Nucleus accumbens (tissue), 56 donors: ENCODE measurements at regions not wholly inside any gene's neighbourhood (a gene's known extent, or its start where the extent isn't known, plus 50 kb on each side); places are given as distances from the start of the nearest gene placed in this dataset.

ENCODE experiments used
- DNase-seq, 56 donors: peaks; one replicate each; lab custom pipeline; 2025; lab: John Stamatoyannopoulos, UW

DNA sequence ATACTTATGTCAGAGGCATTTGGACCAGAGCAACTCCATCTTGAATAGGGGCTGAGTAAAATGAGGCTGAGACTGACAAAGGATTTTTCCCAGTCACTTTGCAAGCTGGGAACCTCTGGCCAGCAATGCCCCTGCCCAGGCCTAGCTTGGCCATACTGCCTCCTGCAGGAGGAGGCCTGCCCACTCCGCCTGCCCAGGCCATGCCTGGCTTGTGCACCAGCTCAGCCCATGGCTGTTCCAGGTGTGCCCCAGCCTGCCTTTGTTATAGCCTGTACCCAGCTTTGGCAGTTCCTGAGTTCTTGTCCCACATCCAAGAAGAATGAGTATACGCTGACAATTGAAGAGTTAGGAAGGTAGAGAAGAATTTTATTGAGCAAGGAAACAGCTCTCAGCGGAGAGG is 176.1 kb downstream of the AASDH start:
- DNase-seq = no peak

DNA sequence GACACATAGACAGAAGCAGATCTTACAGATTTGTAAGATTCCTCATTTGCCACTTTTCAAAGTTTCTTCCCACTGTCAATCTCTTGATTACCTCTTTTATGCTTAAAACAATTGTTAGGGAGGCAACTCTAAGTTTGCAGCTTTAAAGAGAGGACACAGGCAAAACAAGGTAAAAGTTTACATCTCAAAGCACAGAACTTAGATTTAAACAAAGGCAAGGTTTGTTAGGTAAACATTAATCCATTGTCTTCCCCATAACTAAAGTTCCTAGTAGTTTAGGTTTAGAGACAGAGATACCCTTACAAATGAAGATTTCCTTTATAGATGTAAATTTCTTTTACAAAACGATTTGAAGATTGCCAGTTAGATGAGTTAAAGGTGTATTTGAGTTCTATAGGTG is 176.9 kb downstream of the AASDH start:
- DNase-seq = no peak

DNA sequence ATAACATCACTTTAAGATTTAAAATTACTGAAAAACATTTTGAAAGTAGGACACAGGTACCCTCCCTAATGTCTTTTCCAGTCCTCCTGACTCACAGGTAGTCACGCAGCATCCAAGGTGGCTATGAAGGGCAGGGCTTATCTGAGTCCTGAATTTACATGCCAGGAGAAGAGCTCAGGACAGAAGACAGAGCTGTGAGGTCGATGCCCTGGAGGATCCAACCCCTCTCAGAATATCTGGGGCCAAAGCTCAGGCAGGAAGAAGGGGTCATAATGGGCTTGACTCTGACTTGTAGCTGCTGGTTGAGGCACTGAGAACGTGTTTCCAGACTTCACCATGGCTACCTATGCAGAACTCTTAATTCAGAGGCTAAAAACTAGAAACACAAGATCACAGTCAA is 177.5 kb downstream of the AASDH start:
- DNase-seq = no peak

DNA sequence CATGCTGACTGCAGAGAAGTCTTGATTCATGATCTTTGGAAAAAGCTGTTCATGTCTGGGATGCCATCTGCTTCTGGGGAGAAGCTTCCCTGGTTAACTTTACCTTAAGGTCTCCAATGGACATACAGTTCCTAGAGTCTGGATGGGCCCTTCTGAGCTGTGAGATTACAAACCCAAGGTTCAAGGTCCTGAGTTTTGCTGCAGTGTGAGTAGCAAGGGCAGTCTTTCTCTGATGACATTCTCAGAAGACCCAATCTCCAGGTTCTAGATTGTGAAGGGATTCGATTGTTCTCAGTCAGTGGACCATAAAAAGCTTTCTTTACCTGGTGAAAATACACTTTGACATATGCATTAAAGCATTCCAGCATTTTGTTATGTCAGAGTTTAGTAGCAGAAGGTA is 179.2 kb downstream of the AASDH start:
- no peak for DNase-seq

DNA sequence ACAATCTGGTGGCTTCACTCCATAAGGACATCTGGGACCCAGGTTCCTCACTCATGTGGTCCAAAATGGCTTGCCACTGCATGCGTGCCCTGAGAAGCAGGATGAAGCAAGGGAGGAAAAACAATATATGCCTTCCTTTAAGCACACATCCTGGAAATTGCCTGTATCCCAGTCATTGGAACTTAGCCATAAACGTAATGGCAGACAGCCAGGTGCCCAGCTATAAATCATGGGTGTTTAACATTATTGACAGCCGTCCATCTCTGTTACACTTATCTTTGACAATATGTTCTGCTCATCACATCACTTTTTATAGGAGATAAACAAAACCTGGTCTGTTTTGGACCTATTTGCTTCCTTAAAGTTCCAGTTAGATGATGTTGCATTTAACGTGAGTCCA is 181.0 kb downstream of the AASDH start:
- no peak for DNase-seq

DNA sequence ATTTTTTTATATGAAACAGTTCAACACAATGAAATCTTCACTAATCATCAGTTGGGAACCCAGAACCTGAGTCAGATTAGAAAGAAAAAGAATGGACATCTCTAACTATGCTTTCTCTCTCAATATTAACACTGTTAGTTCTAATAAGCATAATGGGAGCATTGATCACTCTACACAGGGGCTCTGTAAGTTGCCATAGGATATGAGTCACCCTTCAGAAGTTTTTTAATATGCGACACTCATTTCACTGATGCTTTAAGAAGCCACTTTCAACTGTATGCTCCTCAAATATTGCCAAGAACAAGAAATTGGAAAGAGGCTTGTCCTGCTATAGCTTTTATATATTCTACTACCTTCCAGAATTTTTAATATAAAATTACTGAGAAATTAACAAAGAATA is 187.0 kb downstream of the AASDH start:
- DNase-seq = no peak

DNA sequence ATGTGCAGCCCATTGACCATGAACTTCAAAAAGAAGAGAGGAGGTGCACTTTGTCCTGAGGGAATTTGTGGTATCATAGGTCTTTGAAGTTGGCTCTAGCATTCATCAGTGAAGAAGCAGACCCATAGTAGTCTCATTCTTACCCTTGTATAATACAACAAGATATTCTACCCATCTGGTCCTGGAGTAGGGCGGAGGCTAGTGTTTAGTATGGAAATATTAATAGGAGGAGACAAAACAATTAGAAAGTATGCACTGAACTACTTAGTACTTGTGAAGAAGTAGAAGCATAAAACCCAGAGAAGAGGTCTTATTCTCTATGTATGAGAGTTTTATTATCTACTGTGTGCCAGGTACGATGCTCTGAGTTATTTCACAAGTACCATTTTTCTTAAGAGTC is 189.0 kb downstream of the AASDH start:
- DNase-seq = no peak

DNA sequence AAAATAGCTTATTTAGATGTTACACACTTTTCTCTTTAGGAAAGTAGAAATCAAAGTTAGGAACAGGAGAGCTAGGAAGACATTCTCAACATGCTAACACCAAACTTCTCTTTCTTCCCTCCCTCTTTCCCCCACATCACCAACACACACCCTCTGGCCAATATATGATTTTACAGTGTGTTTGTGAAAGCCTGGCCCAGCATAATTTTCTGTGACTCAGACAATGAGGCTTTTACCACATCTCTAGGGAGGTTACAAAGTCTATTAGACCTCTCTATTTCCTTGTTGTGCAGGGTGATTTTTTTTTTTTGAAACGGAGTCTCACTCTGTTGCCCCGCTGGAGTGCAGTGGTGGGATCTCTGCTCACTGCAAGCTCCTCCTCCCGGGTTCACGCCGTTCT is 189.9 kb downstream of the AASDH start:
- no peak for DNase-seq

DNA sequence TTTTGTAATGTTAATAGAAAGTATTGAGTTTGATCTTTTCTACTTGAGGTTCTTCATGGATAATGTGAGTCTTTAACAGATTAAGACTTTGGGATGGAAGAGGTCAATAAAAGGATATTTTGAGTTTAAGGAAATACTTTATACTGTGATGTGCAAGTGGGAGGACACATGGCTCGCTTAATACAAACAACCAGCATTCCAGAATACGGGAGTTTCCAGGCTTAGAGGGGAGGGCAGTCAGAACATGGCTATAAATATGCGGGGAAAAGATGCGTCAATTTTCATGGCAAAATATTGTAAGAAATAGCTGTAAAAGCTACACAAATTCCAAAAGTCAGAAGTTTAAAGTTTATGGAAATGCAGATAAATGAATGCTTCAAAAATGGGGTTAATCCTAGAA is 192.3 kb downstream of the AASDH start:
- DNase-seq = no peak

DNA sequence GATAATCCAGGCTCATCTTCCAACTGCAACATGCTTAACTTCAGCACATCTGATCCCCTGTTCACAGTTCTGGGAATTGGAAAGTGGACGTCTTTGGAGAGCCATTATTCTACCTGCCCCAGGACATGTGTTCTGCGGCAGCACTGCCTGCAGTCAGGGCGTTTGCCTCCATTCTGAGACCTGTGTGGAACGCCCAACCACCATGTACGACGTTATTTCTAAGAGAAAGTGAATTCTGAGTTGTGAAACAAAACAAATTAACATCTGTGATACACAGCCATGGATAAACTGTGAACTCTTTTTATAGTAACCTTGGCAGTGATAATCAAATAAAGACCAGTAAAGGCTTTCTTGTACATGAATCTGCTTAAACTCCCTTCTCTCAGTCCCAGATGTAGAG is 195.8 kb downstream of the AASDH start:
- DNase-seq = no peak

DNA sequence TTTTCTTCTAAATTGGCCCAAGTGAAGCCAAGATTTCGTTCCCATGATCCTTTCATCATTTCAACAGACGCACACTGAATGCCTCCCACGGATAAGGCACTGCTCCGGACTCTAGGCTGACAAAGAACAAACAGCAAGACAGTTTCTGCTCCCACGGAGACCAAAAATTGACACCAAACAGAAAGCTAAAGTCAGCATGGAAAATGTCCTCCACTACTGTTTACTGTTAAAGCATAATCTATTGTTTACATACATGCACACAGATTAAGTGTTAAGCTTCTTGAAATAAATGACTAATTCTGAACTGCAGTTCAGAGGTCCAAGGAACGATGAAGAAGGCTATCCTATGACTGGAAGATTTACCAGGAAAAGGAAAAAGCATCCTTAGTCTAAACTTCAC is 199.6 kb downstream of the AASDH start:
- DNase-seq = no peak

DNA sequence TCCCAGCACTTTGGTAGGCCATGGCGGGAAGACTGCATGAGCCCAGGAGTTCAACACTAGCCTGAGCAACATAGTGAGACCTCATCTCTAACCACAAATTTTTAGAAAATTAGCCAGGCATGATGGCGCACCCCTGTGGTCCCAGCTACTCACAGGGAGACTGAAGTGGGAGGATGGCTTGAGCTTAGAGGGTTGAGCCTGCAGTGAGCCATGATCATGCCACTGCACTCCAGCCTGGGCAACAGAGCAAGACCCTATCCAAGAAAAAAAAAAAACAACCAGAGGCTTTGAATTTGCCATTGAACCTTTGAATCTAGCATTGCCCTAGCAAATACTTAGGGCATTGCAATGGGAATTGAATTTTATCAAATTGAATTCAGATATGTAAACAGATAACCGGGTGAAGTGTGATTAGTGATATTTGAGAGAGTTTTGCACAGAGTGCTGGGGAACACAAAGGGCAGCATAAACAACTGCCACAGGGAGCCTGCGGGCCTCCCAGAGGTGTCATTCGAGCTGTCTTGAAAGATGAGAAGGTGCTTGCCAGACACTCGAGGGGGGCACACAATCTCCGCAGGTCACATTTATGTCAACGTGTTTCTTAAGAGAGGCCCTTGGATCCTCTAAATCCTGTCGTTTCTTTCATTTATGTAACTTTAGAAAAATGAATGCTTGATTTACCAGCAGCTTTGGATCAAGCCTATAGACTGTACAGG is 200.3 kb downstream of the AASDH start:
- DNase-seq = no peak

DNA sequence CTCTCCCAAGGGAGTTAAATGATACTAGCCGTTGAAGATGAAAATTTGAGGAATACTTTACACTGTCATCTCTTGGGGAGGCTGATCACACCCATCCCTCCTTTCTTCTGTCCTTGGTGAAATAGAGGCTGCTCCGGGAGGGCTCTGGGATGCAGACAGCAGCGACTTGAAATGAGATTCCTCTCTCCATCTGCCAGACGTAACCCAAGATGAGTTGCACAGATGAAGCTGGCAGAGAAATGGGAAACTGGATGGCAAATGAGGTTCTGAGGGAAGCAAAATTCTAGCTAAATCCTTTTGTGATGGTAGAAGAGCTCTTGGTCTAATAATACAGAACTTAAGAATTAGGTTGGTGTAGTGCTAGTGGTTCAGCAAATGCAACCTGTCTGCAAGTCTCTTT is 201.4 kb downstream of the AASDH start:
- no peak for DNase-seq

DNA sequence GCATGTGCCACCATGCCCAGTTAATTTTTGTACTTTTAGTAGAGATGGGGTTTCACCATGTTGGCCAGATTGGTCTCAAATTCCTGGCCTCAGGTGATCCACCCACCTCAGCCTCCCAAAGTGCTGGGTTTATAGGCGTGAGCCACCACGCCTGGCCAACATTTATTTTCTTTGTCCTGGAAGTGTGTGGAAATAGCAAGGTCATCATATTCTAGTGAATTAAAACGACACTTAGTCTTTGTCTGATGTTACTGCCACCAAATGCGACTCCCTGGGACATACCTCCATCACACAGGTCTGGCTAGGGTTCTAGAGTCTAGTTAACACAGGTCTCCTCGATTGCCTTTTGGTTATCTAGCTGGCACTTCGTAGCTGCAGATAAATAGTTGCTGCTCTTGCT is 203.1 kb downstream of the AASDH start:
- DNase-seq = no peak

DNA sequence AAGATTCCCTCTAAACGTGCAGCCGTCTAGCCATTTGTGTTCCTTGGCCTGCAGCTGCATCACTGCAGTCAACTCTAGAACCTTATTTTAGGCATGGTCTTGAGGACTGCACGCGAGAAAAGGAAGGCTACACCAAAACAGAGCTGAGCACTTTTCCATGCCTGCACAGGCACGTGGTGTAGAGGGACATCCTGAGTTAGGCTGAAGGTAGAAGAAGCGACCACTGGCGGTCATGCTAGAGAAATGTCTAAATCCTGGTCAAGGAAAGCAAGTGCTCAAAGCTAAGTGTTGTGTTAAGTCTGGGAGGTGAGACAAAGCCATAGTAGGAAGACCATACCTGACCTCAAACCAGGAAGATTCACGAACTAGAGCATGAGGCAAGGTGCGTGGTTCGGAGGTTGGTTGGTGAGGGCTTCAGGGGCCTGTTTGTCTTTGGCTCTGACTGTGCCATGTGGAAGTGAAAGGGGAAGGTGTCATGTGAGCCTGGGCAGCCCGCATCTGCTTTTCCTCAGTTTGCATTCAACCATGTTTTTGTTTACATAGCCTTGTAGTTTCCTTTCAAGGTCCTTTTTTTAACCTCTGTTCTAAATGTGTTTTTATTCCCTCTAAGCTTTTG is 203.8 kb downstream of the AASDH start:
- peak in 6 of 56 donors; percentile 0 to 14 (median 6) for DNase-seq

DNA sequence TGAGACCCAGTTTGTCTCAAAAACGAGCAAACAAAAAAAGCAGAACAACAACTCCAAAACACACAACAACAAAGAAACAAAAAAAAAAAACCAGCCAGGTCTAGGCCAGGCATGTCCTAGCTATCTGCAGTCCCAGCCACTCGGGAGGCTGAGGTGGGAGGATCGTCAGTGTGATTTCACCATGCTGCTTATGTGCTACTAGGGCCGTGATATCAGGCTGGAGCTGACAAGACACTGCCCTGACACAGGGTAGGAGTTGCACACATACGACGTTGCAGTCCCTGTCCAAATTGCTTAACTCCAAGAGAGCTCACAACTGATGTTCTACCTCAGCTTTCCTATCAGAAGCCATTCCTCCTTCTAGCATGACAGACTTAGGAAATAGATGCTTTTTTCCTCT is 204.9 kb downstream of the AASDH start:
- DNase-seq = no peak

DNA sequence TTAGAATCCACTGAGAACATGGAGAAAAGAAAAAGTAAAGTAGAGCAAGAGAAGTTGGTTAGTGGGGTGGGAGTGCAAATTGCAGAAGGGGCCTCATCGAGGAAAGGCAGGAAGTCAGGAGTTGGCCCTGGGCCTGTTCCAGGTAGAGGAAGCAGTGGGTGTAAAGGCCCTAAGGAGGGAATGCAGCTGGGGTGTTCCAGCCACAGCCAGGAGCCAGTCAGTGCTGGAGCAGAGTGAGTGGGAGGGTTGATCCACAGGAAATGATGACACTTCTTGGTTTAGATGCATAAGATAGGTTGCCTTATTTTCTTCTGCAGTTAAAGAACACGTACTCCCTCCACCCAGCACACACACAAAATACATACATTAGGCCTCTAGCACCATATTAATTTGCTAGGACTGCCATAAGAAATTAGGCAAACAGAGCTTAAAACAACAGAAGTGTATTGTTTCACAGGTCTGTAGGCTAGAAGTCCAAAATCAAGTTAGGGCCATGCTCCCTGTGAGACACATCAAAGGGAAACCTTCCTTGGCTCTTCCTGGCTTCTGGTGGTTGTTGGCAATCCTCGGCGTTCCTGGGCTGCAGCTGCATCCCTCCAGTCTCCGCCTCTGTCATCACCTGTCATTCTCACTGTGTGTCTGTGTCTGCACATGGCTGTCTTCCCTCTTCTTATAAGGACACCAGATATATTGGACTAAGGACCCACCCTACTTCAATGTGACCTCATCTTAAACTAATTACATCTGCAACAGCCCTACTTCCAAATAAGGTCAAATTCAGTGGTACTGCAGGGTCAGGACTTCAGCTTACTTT is 205.9 kb downstream of the AASDH start:
- no peak for DNase-seq

DNA sequence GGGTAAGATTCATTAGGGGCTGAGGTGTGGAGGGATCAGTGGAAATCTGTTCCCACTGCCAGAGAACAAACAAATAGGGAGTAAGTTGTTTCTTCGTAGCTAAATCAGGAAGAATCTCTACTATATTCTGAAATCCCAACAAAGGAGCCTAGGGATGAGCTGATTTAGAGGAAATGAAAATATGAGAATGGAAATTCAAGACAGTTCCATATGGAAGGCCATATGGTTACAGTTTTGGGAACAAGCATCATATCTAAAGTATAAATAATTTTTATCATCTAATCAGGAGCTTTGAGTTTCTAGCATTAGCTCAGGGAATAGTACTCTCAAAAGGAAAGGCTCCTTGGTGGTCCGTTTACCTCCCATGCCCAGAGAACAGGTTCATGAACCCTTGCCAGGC is 218.2 kb downstream of the AASDH start:
- DNase-seq = no peak

DNA sequence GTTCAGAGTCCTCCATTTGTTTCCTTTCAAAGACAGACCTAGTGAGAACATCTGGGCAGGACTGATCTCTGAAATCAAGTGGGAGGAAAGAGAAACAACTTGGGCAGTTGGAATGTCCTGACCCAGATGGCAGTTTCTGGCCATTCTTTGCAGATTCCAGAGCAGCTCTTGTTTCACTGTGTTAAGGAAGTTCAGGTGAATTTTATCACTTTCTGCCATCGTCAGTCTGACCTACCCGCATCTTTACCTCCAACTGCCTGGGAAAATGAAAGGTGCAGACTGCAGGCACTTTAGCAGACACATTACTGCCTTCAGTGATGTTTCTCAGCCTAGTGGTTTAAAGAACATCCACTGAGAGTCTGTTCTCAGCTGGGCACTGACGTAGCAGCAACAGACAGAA is 216.2 kb downstream of the CEP135 start:
- no peak for DNase-seq

DNA sequence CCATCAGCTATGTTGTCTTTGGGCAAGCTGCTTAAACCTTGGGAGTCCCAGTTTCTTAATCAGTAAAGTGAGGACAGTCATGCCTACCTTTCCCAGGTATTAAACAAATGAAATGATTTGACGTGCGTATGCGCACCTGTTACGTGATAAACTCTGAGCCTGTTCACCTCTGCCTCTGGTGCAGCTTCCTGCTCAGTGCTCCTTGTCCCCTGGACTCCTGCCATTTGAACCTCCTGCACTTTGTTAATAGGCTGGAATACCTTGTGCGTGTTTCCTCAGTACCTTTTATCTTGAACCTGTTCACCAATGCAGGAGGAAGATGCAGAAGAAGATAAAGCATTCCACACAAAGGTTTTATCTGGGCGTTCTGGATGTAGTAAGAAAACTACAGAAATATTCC is 211.9 kb downstream of the CEP135 start:
- DNase-seq = no peak

DNA sequence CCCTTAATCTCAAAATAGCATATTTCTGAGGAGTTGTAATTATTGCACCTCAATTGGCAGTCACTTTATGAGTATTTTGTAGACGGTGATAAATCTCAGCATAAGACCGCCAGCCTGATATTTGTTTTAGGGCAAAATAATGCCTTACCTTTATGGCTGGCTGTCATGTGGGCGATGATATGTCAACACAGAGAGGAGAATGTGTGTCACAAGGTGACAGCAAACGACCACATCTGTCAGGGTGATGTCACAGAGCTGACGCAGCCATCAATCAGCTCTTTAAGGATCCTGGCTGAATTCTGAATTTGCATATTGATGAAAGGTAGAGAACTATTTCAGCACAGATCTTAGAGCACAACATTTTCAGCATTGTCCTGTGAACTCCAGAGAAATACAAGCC is 209.7 kb downstream of the CEP135 start:
- no peak for DNase-seq

DNA sequence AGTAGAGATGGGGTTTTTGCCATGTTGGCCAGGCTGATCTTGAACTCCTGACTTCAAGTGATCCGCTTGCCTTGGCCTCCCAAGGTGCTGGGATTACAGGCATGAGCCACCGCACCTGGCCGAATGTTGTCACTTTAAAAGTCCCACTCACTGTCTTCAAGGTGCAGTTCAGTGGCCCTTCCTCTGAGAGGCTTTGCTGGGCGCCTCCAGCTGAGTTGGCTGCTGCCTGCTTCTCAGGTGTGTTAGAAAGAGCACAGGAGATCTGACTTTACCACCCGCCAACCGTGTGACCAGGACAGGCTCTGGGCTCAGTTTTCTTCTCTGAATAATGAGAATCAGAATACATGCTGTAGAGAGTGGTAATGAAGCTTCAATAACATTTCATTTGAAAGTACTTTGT is 207.4 kb downstream of the CEP135 start:
- no peak for DNase-seq
